ENCODE measurements at regions not wholly inside any gene's neighbourhood (a gene's known extent, or its start where the extent isn't known, plus 50 kb on each side); places are given as distances from the start of the nearest gene placed in this dataset.

DNA sequence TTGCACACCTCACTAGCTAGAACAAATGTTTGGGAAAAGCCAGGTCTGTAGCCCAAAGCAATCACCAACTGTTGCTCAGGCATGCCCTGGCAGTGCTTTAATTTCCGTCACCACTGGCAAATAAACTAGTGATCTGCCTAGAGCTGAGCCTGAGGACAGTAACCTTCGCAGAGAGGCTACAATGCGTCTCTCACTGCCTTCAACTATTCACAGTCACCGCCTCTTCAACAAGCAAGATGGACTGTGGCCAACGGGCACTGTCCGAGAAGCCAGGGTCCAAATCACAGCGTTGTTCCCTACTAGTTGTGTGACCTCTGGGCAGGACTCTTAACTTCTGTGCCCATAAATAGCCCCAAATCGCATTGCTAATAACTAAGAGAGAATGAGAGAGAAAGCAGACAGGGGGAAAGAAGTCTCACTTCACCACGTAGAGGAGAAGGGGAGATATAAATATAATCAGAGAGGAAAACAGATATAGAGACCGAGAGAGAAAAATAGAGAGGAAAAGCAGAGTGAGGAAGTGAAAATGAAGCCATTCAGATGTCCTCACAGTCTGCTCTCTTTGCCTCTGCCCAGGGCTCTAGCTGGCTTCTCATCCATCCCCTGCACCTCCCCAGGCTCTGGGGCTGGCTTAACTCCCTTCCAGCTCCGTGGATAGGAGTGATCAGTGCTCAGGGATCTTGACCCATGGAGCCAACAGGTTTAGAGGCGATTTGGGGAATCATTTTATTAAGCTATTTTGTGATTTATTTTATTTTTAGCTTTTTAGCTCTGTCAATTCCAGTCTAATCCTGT, 157.9 kb downstream of the ZDHHC21 start:
- DNase-seq (ENCODE audit: low read depth), result no peak
- no peak overlapping the region for H3K4me3 ChIP-seq (ENCODE audit: low read depth, low read length)
- H3K36me3 ChIP-seq (ENCODE audit: control insufficient read depth, insufficient read depth, low read length), result no peaks in the 10 kb centered on the region
- TF ChIP-seq, protein P1, sequence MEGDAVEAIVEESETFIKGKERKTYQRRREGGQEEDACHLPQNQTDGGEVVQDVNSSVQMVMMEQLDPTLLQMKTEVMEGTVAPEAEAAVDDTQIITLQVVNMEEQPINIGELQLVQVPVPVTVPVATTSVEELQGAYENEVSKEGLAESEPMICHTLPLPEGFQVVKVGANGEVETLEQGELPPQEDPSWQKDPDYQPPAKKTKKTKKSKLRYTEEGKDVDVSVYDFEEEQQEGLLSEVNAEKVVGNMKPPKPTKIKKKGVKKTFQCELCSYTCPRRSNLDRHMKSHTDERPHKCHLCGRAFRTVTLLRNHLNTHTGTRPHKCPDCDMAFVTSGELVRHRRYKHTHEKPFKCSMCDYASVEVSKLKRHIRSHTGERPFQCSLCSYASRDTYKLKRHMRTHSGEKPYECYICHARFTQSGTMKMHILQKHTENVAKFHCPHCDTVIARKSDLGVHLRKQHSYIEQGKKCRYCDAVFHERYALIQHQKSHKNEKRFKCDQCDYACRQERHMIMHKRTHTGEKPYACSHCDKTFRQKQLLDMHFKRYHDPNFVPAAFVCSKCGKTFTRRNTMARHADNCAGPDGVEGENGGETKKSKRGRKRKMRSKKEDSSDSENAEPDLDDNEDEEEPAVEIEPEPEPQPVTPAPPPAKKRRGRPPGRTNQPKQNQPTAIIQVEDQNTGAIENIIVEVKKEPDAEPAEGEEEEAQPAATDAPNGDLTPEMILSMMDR (IDR thresholded peaks at IDR 0.05; ENCODE audit: insufficient read depth, low read length, poor library complexity, severe bottlenecking), result no peak
- H3K27me3 ChIP-seq (ENCODE audit: control insufficient read depth, insufficient read depth, low read length), result no peaks in the 10 kb centered on the region

DNA sequence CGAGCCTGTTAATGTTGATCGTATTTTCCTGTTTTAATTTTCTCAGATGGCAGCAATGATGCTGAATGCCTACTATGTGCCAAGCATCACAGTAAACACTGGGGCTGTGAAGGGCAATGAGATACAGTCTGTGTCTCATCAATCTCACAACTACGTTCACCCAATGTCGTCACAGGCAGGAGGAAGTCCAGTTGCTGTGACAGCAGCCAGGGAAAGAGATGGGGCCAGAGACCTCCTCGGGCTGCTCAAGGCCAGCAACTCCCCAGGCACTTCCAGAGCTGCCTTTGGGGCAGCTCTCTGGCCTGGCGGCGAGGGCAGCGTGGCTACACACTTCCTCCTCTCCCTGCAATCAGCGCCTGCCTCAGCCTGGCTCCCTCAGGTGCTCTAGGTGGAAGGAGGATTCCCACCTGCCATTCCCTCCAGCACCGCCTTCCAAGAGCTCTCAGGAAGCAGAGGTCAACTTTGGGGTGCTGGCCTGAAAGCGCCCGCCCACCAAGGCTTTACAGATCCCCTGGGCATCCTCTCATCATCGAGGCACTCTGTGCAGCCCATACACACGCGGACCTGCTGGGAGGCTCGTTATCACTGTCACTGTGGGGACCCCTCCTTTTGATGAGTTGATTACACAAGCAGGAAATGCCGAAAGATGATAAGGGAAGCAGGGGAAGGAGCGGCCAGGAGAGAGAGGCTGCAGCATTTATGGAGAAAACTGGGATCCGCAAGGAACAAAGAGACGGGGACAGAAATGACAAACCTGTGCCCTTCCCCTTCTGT, 159.2 kb downstream of the ZDHHC21 start:
- Histone ChIP-seq H3K36me3 (ENCODE audit: control insufficient read depth, insufficient read depth, low read length) (no peaks in the 10 kb centered on the region), H3K27me3 (ENCODE audit: control insufficient read depth, insufficient read depth, low read length) (no peaks in the 10 kb centered on the region), H3K4me3 (ENCODE audit: low read depth, low read length) (no peak overlapping the region)
- TF ChIP-seq, protein P1 (IDR thresholded peaks at IDR 0.05; ENCODE audit: insufficient read depth, low read length, poor library complexity, severe bottlenecking), result no peak
- DNase-seq (ENCODE audit: low read depth), result no peak

DNA sequence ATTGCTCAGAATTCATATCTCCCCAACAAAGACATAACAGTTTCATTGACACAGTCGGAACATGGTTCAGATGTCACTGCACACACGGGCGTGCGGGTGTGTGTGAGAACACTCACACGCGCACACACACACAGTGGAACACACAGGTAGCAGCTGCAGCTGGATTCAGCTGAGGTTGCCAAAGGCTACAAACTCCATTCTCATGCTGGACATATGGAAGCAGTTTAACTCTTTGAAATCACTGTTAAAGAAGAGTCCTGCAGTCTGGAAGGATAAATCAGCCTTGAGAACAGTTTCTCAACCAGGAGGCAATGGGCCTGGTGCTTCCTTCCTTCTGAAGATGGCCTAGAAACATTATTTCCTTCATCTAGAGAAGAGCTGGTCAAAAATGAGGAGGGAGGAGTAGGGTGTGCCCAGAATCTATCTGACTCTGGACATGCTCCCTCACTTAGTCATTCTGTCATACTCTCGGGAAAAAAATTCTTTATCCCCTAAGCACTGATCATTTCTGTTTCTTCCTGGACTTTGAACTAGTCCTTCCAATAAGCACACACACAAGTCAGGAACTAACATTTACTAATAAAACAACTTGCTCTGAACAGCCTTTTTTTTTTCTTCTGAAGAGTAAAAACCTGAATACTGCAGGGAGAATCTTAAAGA, 160.6 kb downstream of the ZDHHC21 start:
- H3K36me3 ChIP-seq (ENCODE audit: control insufficient read depth, insufficient read depth, low read length), result no peaks in the 10 kb centered on the region
- DNase-seq (ENCODE audit: low read depth), result no peak
- no peak overlapping the region for H3K4me3 ChIP-seq (ENCODE audit: low read depth, low read length)
- no peaks in the 10 kb centered on the region for H3K27me3 ChIP-seq (ENCODE audit: control insufficient read depth, insufficient read depth, low read length)
- TF ChIP-seq, protein P1 (IDR thresholded peaks at IDR 0.05; ENCODE audit: insufficient read depth, low read length, poor library complexity, severe bottlenecking), result no peak

DNA sequence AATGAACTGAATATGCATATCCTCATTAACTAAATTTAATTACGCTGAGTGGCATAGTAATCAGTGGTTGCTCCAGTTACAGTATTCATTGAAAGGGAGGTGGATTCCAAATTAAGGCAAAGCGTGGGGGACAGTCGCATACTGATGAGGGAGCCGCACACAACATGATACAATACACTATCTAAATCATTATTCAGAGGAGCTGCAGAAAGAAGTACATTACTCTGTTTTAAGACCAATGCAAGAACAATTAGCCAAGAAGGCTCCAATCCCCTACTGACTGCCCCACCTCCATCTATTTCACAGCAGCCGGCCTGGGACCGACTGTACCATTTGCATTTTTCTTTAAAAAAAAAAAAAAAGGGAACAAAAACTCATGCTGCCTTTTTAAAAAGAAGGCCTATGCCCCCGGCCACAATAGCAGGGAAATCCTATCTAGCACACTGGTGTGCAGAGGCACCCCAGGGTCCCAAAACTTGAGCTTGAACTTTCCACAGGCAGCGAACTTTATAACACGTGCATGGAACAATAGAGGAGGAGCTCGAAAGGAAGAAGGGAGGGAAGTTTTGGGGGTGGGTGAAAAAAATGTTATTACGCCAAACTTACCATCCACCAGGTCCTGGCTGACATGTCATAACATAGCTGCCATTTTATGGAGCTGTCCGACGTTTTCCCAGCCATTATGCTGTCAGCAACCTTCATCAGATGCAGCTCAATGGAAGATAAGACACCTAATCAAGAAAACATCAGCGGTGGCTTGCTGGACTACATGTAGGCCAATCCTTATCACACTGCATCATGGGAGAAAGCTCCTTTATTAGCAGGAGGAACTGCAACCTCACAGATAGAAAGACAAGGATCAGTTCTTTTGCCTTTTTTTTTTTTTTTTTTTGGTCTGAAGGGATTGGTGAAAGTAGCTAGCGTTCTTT, 161.6 kb downstream of the ZDHHC21 start:
- DNase-seq (ENCODE audit: low read depth), result no peak
- TF ChIP-seq, protein P1 (IDR thresholded peaks at IDR 0.05; ENCODE audit: insufficient read depth, low read length, poor library complexity, severe bottlenecking), result no peak
- no peaks in the 10 kb centered on the region for H3K36me3 ChIP-seq (ENCODE audit: control insufficient read depth, insufficient read depth, low read length)
- H3K27me3 ChIP-seq (ENCODE audit: control insufficient read depth, insufficient read depth, low read length), result no peaks in the 10 kb centered on the region
- no peak overlapping the region for H3K4me3 ChIP-seq (ENCODE audit: low read depth, low read length)

DNA sequence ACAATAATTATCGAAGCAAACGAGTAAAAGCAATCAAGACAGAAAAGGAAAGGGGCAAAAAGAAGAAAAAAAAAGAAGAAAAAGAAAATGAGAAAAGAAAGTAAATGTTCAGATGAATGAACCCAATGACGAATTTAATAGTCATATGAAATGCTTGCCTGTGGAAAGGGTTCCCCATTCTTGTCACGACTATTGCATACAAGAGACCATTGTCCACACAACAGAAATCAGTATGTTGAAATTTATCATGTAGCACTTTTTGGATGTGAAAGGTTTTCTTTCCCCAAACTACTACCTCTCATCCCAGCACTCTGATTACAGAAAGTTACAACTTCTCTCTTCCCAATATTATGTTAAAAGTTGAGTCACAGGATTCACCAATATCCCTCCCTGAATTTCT, 162.4 kb downstream of the ZDHHC21 start:
- TF ChIP-seq, protein P1 (IDR thresholded peaks at IDR 0.05; ENCODE audit: insufficient read depth, low read length, poor library complexity, severe bottlenecking), result no peak
- DNase-seq (ENCODE audit: low read depth), result no peak
- H3K27me3 ChIP-seq (ENCODE audit: control insufficient read depth, insufficient read depth, low read length), result no peaks in the 10 kb centered on the region
- no peaks in the 10 kb centered on the region for H3K36me3 ChIP-seq (ENCODE audit: control insufficient read depth, insufficient read depth, low read length)
- H3K4me3 ChIP-seq (ENCODE audit: low read depth, low read length), result no peak overlapping the region

All from kidney epithelial cell (primary cell).